CD4-positive, alpha-beta T cell (primary cell): ENCODE measurements at regions not wholly inside any gene's neighbourhood (a gene's known extent, or its start where the extent isn't known, plus 50 kb on each side); places are given as distances from the start of the nearest gene placed in this dataset.

Source experiments
- ATAC-seq: fragments of 200-7000 bp; cut with Tn5 transposase; one replicate; pipeline ENCODE4 v1.10.0; 2022; ENCODE audit warnings: mild to moderate bottlenecking; ENCODE audit not compliant: poor library complexity
- CTCF ChIA-PET: fragments of 350-600 bp; sonication (Branson Sonifier 250); formaldehyde crosslinking; loops from one replicate; lab custom pipeline; 2021; ENCODE audit warnings: antibody characterized with exemption, inconsistent platforms; lab: Charles Lee
- POLR2A ChIA-PET: fragments of 350-600 bp; sonication (Branson Sonifier 250); formaldehyde crosslinking; loops from one replicate; lab custom pipeline; 2021; ENCODE audit warnings: antibody characterized with exemption, inconsistent platforms; lab: Charles Lee
- DNase-seq, 14 experiments: peaks; one replicate each; pipeline ENCODE4 v3.0.0-alpha.2; 2013 to 2020; ENCODE audit warnings: mixed read lengths in 2 of 14
- H3K27ac ChIP-seq, 2 donors: one replicate each; pipeline versions ENCODE4 v1.5.1 to v1.7.0; 2013; ENCODE audit warnings: low read length in 2 of 2, low read depth in 1 of 2, mild to moderate bottlenecking in 1 of 2
- H3K27me3 ChIP-seq, 2 experiments: 1 replicate in 1 of 2; 2 replicates in 1 of 2; pipeline versions ENCODE4 v1.6.1 to v1.7.0; 2013; ENCODE audit warnings: low read length in 2 of 2, control low read depth in 1 of 2, mild to moderate bottlenecking in 1 of 2, moderate library complexity in 1 of 2; ENCODE audit not compliant: insufficient read depth in 2 of 2, control insufficient read depth in 1 of 2
- H3K36me3 ChIP-seq: one replicate; pipeline ENCODE4 v1.6.1; 2013; ENCODE audit warnings: low read length, control low read depth; ENCODE audit not compliant: insufficient read depth
- H3K4me1 ChIP-seq: one replicate; pipeline ENCODE4 v1.6.1; 2013; ENCODE audit warnings: low read length, control low read depth; ENCODE audit not compliant: insufficient read depth
- H3K4me3 ChIP-seq: one replicate; pipeline ENCODE4 v1.5.1; 2013; ENCODE audit warnings: mild to moderate bottlenecking, low read length, moderate library complexity
- H3K9me3 ChIP-seq, 2 experiments: 1 replicate in 1 of 2; 2 replicates in 1 of 2; pipeline versions ENCODE4 v1.6.1 to v1.7.0; 2013; ENCODE audit warnings: low read length in 2 of 2, mild to moderate bottlenecking in 2 of 2, control low read depth in 1 of 2, moderate library complexity in 1 of 2; ENCODE audit not compliant: control insufficient read depth in 1 of 2, insufficient read depth in 1 of 2
- H3K27ac Mint-ChIP-seq: one replicate; pipeline ENCODE4 v1.8.0; 2020; ENCODE audit warnings: mixed read lengths
- H3K27me3 Mint-ChIP-seq: one replicate; pipeline ENCODE4 v1.8.0; 2021; ENCODE audit warnings: mixed read lengths
- H3K36me3 Mint-ChIP-seq: one replicate; pipeline ENCODE4 v1.8.0; 2021; ENCODE audit warnings: low read depth, mixed read lengths
- H3K4me1 Mint-ChIP-seq: one replicate; pipeline ENCODE4 v1.8.0; 2021; ENCODE audit warnings: low read depth, mixed read lengths
- H3K4me3 Mint-ChIP-seq: one replicate; pipeline ENCODE4 v1.8.0; 2020; ENCODE audit warnings: mild to moderate bottlenecking, mixed read lengths
- H3K9me3 Mint-ChIP-seq: one replicate; pipeline ENCODE4 v1.8.0; 2020; ENCODE audit warnings: mixed read lengths
- intact Hi-C, 2 experiments: fragments of 100-400 bp; cut with DNase I in 1 of 2; cut with micrococcal nuclease in 1 of 2; formaldehyde crosslinking; loops; one replicate each; pipeline versions ENCODE4 v1.15.1 to v1.9.0; 2023 to 2025; cut with DNase I, micrococcal nuclease
- TF ChIP-seq, protein P1 (sequence below): fragments of 200-600 bp; IDR thresholded peaks from one replicate; pipeline ENCODE4 v1.8.0; 2022; ENCODE audit warnings: antibody characterized with exemption, mild to moderate bottlenecking

- intact Hi-C loops: no loop called here
- Histone ChIP-seq H3K9me3 (peaks cover 0 to 5% of the 10 kb centered on the region in 2 experiments), H3K4me1 (no peaks in the 10 kb centered on the region), H3K27me3 (no peaks in the 10 kb centered on the region), H3K4me3 (no peak overlapping the region), H3K27ac (no peak overlapping the region), H3K36me3 (no peaks in the 10 kb centered on the region)
- ATAC-seq (no peak), DNase-seq (no peak)
- Mint-ChIP-seq H3K36me3 (no peaks in the 10 kb centered on the region), H3K4me3 (no peak overlapping the region), H3K9me3 (peaks cover 3% of the 10 kb centered on the region), H3K27ac (no peak overlapping the region), H3K27me3 (no peaks in the 10 kb centered on the region), H3K4me1 (no peaks in the 10 kb centered on the region)
- ChIA-PET POLR2A (no interaction called here), CTCF (interaction anchor here (1.3 kb wide), 1 partner anchor 12 kb away, joined by 3 read pairs; no protein-coding TSS in a partner anchor)
- TF ChIP-seq, protein P1, sequence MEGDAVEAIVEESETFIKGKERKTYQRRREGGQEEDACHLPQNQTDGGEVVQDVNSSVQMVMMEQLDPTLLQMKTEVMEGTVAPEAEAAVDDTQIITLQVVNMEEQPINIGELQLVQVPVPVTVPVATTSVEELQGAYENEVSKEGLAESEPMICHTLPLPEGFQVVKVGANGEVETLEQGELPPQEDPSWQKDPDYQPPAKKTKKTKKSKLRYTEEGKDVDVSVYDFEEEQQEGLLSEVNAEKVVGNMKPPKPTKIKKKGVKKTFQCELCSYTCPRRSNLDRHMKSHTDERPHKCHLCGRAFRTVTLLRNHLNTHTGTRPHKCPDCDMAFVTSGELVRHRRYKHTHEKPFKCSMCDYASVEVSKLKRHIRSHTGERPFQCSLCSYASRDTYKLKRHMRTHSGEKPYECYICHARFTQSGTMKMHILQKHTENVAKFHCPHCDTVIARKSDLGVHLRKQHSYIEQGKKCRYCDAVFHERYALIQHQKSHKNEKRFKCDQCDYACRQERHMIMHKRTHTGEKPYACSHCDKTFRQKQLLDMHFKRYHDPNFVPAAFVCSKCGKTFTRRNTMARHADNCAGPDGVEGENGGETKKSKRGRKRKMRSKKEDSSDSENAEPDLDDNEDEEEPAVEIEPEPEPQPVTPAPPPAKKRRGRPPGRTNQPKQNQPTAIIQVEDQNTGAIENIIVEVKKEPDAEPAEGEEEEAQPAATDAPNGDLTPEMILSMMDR: no peak
These were observed 322.7 kb upstream of the PITX2 start for GRCh38 chr4:110945600-110945999.

GRCh38 chr4:110949542-110949941 lies 326.7 kb upstream of the PITX2 start:
- no peaks in the 10 kb centered on the region for H3K36me3 ChIP-seq
- intact Hi-C loops: no loop called here
- H3K4me1 Mint-ChIP-seq: no peaks in the 10 kb centered on the region
- ChIA-PET POLR2A (no interaction called here), CTCF (no interaction called here)
- TF ChIP-seq, protein P1: no peak
- H3K27me3 Mint-ChIP-seq: no peaks in the 10 kb centered on the region
- H3K27ac Mint-ChIP-seq: no peak overlapping the region
- no peaks in the 10 kb centered on the region for H3K4me1 ChIP-seq
- H3K4me3 Mint-ChIP-seq: no peak overlapping the region
- H3K27ac ChIP-seq: no peak overlapping the region
- H3K9me3 Mint-ChIP-seq: peaks cover 3% of the 10 kb centered on the region
- H3K27me3 ChIP-seq: no peaks in the 10 kb centered on the region
- H3K4me3 ChIP-seq: no peak overlapping the region
- H3K9me3 ChIP-seq: peaks cover 0 to 5% of the 10 kb centered on the region in 2 experiments
- ATAC-seq (no peak), DNase-seq (no peak)
- H3K36me3 Mint-ChIP-seq: no peaks in the 10 kb centered on the region

DNA sequence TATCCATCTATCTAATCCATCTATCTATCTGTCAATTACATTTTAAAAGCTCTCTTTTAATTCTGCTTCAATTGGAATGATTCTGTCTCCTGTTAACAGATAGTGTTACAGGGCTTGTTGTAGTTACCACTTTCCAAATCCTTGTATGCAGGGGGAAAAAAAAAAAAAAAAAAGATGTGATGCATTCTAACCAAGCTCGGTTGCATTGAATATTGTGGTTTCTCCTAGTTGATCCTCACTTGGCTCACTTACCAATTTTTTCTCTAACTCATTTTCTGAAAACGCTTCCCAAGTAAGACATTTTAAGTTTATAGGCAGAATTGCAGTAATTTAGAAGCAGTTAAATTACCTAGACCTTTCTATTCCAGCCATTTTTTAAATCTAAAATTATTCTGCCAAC lies 327.9 kb upstream of the PITX2 start:
- Mint-ChIP-seq H3K27ac (no peak overlapping the region), H3K27me3 (no peaks in the 10 kb centered on the region), H3K4me1 (no peaks in the 10 kb centered on the region), H3K9me3 (peaks cover 3% of the 10 kb centered on the region), H3K4me3 (no peak overlapping the region), H3K36me3 (no peaks in the 10 kb centered on the region)
- ChIA-PET POLR2A (no interaction called here), CTCF (interaction anchor here (0.6 kb wide), 1 partner anchor 138 kb away, joined by 3 read pairs; no protein-coding TSS in a partner anchor)
- DNase-seq (no peak), ATAC-seq (no peak)
- Histone ChIP-seq H3K4me1 (no peaks in the 10 kb centered on the region), H3K27ac (no peak overlapping the region), H3K9me3 (peaks cover 0 to under 1% of the 10 kb centered on the region in 2 experiments), H3K4me3 (no peak overlapping the region), H3K36me3 (no peaks in the 10 kb centered on the region), H3K27me3 (no peaks in the 10 kb centered on the region)
- intact Hi-C loops: no loop called here
- TF ChIP-seq, protein P1: no peak
